ENCODE measurements at regions not wholly inside any gene's neighbourhood (a gene's known extent, or its start where the extent isn't known, plus 50 kb on each side); places are given as distances from the start of the nearest gene placed in this dataset.

DNA sequence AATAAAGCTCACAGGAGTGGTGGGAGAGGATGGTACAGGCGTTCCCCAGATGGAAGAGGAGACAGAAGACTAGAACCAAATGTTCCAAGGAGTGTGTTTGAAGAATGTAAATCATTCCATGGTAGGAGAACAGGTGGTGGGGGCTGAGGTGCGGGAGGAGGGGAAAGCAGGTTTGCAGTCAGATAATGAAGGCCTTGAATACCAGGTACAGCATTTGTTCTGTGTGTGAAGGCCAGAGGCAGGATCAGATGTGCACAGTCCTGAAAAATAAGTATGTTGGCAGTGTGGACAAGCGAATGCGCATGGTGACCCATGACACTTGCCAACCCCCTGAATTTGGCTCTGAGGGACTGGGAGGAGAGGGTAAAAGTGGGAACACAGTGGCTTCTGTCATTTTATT lies 59.9 kb upstream of the ALDH1B1 start:
- TF ChIP-seq EZH2 (IDR thresholded peaks at IDR 0.05; ENCODE audit: insufficient read depth, poor library complexity, severe bottlenecking) (no peak), EZH2phosphoT487 (IDR thresholded peaks at IDR 0.05; ENCODE audit: insufficient read depth, low read depth) (no peak)
